Duodenal mucosa (tissue), 2 donors: ENCODE measurements at regions not wholly inside any gene's neighbourhood (a gene's known extent, or its start where the extent isn't known, plus 50 kb on each side); places are given as distances from the start of the nearest gene placed in this dataset.

ENCODE experiments used
- H3K27ac ChIP-seq: one replicate; pipeline ENCODE4 v1.7.0; 2013; ENCODE audit warnings: low read depth, low read length
- H3K27me3 ChIP-seq, 2 donors: one replicate each; pipeline ENCODE4 v1.7.0; 2013; ENCODE audit warnings: low read length in 2 of 2, control low read depth in 1 of 2; ENCODE audit not compliant: insufficient read depth in 2 of 2, control insufficient read depth in 1 of 2
- H3K36me3 ChIP-seq, 2 donors: one replicate each; pipeline ENCODE4 v1.7.0; 2013; ENCODE audit warnings: low read length in 2 of 2, control low read depth in 1 of 2; ENCODE audit not compliant: insufficient read depth in 2 of 2, control insufficient read depth in 1 of 2
- H3K4me1 ChIP-seq, 2 donors: one replicate each; pipeline ENCODE4 v1.7.0; 2013; ENCODE audit warnings: low read length in 2 of 2, control low read depth in 1 of 2; ENCODE audit not compliant: insufficient read depth in 2 of 2, control insufficient read depth in 1 of 2
- H3K4me3 ChIP-seq, 2 donors: one replicate each; pipeline ENCODE4 v1.7.0; 2013; ENCODE audit warnings: low read length in 2 of 2, low read depth in 1 of 2
- H3K9ac ChIP-seq, 2 donors: one replicate each; pipeline ENCODE4 v1.7.0; 2013; ENCODE audit warnings: low read length in 2 of 2, low read depth in 1 of 2
- H3K9me3 ChIP-seq, 2 donors: one replicate each; pipeline ENCODE4 v1.7.0; 2013; ENCODE audit warnings: low read length in 2 of 2, control low read depth in 1 of 2; ENCODE audit not compliant: control insufficient read depth in 1 of 2

DNA sequence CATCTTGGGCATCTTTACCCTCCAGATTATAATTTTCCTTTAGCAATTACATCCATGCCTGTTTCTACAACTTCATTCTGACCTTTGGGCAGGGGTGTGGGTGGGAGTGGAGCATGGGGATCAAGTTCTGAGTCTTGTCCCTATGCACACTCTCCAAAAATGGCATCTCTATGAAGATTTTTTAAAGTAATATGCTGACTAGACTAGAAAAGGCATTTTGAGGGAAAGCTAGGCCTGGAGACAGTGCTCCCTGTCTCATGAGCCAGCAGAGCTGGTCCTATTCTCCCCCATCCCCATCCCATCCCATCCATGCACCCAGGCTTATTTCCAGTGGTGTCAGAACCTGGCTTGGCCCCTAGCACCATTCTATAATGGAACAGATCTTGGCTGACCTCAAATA is 398.0 kb upstream of the SLC24A2 start:
- H3K9ac ChIP-seq = no peak overlapping the region
- no peak overlapping the region for H3K27ac ChIP-seq
- no peaks in the 10 kb centered on the region for H3K36me3 ChIP-seq
- no peaks in the 10 kb centered on the region for H3K4me1 ChIP-seq
- H3K9me3 ChIP-seq = no peaks in the 10 kb centered on the region
- no peak overlapping the region for H3K4me3 ChIP-seq
- peaks cover 0 to 5% of the 10 kb centered on the region in 2 donors for H3K27me3 ChIP-seq

DNA sequence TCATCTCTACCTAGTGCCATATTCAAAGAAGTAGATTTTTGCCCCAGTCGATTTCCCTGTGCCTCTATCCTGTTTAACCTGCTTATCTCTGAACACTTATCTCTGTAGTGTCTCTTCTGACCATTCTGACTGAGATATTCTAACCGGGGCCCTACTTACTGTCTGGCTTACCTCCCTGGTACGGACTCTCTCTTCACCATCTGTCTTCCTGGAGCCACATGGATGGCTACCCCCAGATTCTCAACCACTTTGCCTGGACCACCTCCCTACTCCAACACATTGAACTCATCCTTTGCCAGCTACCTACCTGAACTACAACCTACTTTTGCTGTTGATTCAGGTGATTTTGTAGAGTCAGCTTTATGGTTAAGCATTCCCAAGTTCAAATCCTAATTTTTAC is 397.4 kb upstream of the SLC24A2 start:
- Histone ChIP-seq H3K9ac (no peak overlapping the region), H3K9me3 (no peaks in the 10 kb centered on the region), H3K36me3 (no peaks in the 10 kb centered on the region), H3K4me1 (no peaks in the 10 kb centered on the region), H3K27ac (no peak overlapping the region), H3K27me3 (peaks cover 0 to 5% of the 10 kb centered on the region in 2 donors), H3K4me3 (no peak overlapping the region)

DNA sequence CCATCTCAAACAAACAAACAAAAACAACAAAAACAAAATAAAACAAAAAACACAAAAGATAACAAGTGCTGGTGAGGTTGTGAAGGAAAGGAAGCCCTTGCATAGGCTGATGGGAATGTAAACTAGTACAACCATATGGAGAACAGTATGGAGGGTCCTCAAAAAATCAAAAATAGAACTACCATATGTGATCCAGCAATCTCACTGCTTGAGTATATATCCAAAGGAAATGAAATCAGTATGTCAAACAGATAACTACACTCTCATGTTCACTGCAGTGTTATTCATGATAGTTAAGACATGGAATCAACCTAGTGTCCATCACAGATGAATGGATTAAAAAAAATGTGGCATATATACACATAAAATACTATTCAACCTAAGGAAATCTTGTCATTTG is 395.7 kb upstream of the SLC24A2 start:
- H3K9me3 ChIP-seq = no peaks in the 10 kb centered on the region
- no peak overlapping the region for H3K27ac ChIP-seq
- H3K4me1 ChIP-seq = no peaks in the 10 kb centered on the region
- no peaks in the 10 kb centered on the region for H3K36me3 ChIP-seq
- no peak overlapping the region for H3K9ac ChIP-seq
- H3K4me3 ChIP-seq = no peak overlapping the region
- H3K27me3 ChIP-seq = peaks cover 0 to 1% of the 10 kb centered on the region in 2 donors

DNA sequence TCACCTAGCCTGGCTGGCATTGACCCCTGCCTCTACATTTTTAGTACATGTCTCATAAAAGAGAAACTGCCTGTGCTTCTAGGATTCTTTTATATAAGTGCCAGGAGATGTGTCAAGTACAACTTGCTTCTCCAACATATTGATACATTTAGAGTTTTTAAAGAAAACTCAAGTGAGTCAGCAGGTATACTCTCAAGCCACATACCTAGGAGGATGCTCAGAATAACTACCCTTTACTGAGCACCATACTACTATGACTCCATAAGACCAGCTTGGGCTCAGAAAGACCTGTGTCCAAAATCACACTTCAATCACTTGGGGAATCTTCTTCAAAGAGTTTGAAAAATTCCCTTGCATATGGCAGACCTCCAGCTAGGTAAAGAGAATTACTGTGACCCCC is 389.8 kb upstream of the SLC24A2 start:
- no peaks in the 10 kb centered on the region for H3K36me3 ChIP-seq

DNA sequence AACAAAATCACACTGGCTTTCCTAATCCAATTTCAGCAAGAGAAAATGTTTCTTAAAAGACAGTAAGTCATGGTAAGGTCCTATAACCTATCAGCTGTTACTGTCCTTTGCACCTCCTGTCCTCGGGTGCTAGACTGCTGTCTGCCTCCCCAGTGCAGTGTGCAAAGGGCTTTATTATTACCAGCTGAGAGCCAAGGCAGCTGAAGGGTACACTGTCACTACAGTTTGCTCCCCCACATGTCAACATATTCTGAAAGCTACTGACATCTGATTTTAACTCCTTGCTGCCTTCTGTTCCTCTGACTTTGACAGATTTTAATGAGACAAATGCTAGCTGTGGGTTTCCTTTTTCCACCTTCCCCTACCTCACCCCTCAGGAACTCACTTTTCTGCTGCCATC is 389.4 kb upstream of the SLC24A2 start:
- Histone ChIP-seq H3K36me3 (no peaks in the 10 kb centered on the region), H3K4me3 (no peak overlapping the region), H3K27me3 (no peaks in the 10 kb centered on the region), H3K9ac (no peak overlapping the region), H3K4me1 (no peaks in the 10 kb centered on the region), H3K9me3 (no peaks in the 10 kb centered on the region), H3K27ac (no peak overlapping the region)

More for the DNA sequence above, 389.8 kb upstream of the SLC24A2 start:
- Histone ChIP-seq H3K9ac (no peak overlapping the region), H3K27ac (no peak overlapping the region), H3K27me3 (no peaks in the 10 kb centered on the region), H3K4me1 (no peaks in the 10 kb centered on the region), H3K4me3 (no peak overlapping the region), H3K9me3 (no peaks in the 10 kb centered on the region)

DNA sequence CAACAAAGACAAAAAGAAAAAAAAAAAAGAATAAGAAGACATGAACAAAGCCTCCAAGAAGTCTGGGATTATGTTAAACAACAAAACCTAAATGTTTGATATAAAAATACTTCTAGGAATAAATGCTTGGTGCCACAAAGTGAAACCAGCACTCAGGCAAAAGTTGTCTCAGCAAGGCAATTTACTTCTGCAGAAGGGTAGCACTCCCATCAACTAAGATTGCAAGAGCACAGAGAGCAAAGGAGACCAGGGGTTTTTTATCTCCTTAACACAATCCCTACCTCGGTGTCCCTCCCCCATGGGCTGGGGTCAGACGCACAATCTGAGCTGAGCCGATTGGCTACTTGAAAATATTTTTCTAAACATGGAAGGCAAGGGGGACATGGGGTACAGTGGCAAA is 381.3 kb upstream of the SLC24A2 start:
- no peak overlapping the region for H3K27ac ChIP-seq
- peaks cover 9 to 15% of the 10 kb centered on the region in 2 donors for H3K9me3 ChIP-seq
- H3K27me3 ChIP-seq = no peaks in the 10 kb centered on the region
- H3K4me1 ChIP-seq = no peaks in the 10 kb centered on the region
- no peaks in the 10 kb centered on the region for H3K36me3 ChIP-seq
- H3K9ac ChIP-seq = no peak overlapping the region
- no peak overlapping the region for H3K4me3 ChIP-seq

DNA sequence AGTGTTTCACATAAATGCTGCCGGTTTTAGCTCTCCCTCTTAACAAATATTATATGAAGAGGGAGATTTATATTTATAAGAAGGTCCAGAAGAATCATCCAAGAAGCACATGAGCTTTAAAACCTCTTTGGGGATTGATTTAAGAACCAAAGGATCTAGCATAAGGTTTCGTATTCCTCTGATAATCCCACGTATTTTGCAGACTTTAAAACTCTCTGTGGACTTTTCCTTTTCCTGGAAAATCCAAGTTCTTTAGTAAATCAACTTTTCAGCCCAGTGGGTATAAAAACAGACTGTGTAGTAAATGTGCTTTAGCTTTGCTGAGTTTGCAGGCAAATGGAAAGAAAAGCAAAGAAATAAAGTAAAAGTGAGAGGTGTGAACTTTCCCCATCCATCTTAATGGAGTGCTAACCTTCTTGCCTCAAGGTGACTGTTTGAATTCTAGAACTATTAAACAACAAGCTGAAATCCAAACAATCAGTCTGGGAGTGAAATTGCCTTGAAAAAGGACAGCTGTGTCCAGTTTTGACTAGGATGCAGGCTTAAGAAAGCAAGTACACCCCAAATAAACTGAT is 363.4 kb upstream of the SLC24A2 start:
- Histone ChIP-seq H3K36me3 (no peaks in the 10 kb centered on the region), H3K27me3 (no peaks in the 10 kb centered on the region), H3K4me3 (no peak overlapping the region), H3K9me3 (no peaks in the 10 kb centered on the region), H3K27ac (no peak overlapping the region), H3K9ac (no peak overlapping the region), H3K4me1 (no peaks in the 10 kb centered on the region)

DNA sequence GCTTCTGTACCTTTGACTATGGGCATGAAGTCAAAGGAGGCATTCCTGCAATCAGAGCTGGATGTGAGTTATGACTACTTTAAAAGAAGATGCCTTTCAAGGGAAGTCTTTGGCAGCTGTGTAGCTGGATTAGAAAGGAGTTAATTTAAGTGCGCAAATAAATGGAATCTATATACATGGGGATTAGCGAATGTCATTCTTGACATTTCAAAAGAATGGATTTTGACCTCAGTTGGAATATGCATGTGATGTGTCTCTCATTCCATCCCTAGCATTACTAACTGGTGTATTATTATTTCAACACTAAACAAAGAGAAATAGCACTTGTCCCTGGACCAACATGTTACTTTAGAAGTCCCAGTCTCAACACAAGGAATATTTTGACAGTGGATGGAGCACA is 359.6 kb upstream of the SLC24A2 start:
- H3K36me3 ChIP-seq = no peaks in the 10 kb centered on the region
- no peak overlapping the region for H3K27ac ChIP-seq
- H3K4me3 ChIP-seq = no peak overlapping the region
- no peak overlapping the region for H3K9ac ChIP-seq
- no peaks in the 10 kb centered on the region for H3K27me3 ChIP-seq
- H3K9me3 ChIP-seq = no peaks in the 10 kb centered on the region
- no peaks in the 10 kb centered on the region for H3K4me1 ChIP-seq

DNA sequence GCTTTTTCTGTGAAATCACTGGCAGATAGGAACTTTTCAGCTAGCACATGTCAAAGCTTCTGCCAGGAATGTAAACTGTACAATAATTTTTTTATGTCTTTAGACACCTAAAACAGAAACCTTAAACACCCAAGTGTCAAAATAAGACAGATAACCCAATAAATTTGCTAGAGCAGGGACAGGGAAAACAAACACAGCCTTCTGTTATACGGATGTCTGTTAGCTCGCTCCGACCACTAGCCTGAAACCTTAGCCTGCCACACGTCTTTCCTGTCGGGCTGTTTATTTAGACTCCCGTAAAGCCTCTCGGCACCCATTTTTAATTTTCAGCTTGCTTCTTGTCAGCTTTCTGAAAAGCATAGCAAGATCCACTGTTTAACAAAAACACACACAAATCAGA is 355.4 kb upstream of the SLC24A2 start:
- no peaks in the 10 kb centered on the region for H3K4me1 ChIP-seq
- no peaks in the 10 kb centered on the region for H3K27me3 ChIP-seq
- H3K27ac ChIP-seq = no peak overlapping the region
- H3K9ac ChIP-seq = no peak overlapping the region
- no peaks in the 10 kb centered on the region for H3K36me3 ChIP-seq
- no peaks in the 10 kb centered on the region for H3K9me3 ChIP-seq
- no peak overlapping the region for H3K4me3 ChIP-seq

DNA sequence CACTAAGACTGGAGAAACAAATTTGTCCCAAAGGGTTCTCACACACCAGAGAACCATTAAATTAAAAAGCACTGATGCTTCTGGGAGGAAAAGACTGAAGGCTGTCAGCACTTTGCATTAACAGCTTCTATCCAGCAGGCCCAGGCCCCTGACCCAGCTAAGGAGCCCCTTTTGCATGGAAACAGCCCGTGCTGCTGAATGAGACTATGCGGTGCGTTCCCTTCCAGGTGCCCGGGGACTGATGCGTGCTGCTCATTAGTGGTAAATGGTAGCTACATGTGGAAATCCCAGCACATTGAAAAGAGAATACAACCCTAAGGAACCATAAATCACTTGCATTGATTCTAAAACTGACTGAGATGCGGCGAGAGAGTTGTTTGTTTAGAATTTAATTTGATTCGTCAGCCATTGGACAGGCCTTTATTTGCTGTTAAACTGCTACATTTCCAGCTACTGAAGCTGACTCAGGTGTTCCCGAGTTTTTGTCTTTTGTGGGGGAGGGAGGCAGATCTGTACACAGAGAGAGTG is 351.0 kb upstream of the SLC24A2 start:
- H3K4me1 ChIP-seq = no peaks in the 10 kb centered on the region
- H3K27ac ChIP-seq = no peak overlapping the region
- H3K4me3 ChIP-seq = no peak overlapping the region
- H3K36me3 ChIP-seq = no peaks in the 10 kb centered on the region
- H3K27me3 ChIP-seq = no peaks in the 10 kb centered on the region
- no peaks in the 10 kb centered on the region for H3K9me3 ChIP-seq
- no peak overlapping the region for H3K9ac ChIP-seq

DNA sequence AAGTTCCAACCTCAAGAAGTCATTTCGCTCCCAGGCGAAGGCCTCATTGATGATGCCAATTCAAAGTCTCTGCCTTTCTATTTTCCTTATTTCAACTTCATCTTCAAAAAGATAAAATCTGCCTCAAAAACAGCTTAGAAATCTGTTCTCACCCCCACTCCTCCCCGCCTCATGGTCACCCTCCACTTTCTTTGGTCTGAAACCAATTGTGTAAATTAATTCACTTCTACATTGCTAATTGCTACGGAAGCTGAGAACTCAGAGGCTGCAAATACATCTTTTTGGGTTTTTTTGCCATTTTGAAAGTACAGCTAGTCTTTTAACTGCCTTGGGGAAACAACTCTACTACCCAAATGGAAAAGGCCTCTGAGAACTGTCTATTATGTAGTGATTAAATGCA is 350.0 kb upstream of the SLC24A2 start:
- Histone ChIP-seq H3K9ac (no peak overlapping the region), H3K27me3 (no peaks in the 10 kb centered on the region), H3K4me1 (no peaks in the 10 kb centered on the region), H3K9me3 (no peaks in the 10 kb centered on the region), H3K36me3 (no peaks in the 10 kb centered on the region), H3K27ac (no peak overlapping the region), H3K4me3 (no peak overlapping the region)
